ENCODE measurements at regions not wholly inside any gene's neighbourhood (a gene's known extent, or its start where the extent isn't known, plus 50 kb on each side); places are given as distances from the start of the nearest gene placed in this dataset.

- Histone ChIP-seq H3K4me1 (no peaks in the 10 kb centered on the region), H3K9me3 (peaks cover 7% of the 10 kb centered on the region; the same call in 1 of the 2 replicates), H3K9ac (no peak overlapping the region), H3K27ac (no peak overlapping the region), H3K4me2 (no peak overlapping the region), H3K27me3 (no peaks in the 10 kb centered on the region), H3K36me3 (no peaks in the 10 kb centered on the region), H3K4me3 (no peak overlapping the region), H4K20me1 (no peaks in the 10 kb centered on the region)
- no peak for TF ChIP-seq Cebpa-rat (IDR thresholded peaks at IDR 0.05)
Measured at GRCh38 chr5:74342182-74342581, 298.3 kb downstream of the ENC1 start.

GRCh38 chr5:74341221-74341620, 299.3 kb downstream of the ENC1 start:
- no peak overlapping the region for H3K27ac ChIP-seq
- H3K9me3 ChIP-seq, result peaks cover 10% of the 10 kb centered on the region; the same call in 1 of the 2 replicates
- H3K4me2 ChIP-seq, result no peak overlapping the region
- H3K36me3 ChIP-seq, result no peaks in the 10 kb centered on the region
- H4K20me1 ChIP-seq, result no peaks in the 10 kb centered on the region
- H3K9ac ChIP-seq, result no peak overlapping the region
- no peak for TF ChIP-seq Cebpa-rat (IDR thresholded peaks at IDR 0.05)
- H3K4me3 ChIP-seq, result no peak overlapping the region
- H3K27me3 ChIP-seq, result no peaks in the 10 kb centered on the region
- H3K4me1 ChIP-seq, result no peaks in the 10 kb centered on the region

- H3K9me3 ChIP-seq, result peaks cover 10% of the 10 kb centered on the region; the same call in 1 of the 2 replicates
- H3K9ac ChIP-seq, result no peak overlapping the region
- no peaks in the 10 kb centered on the region for H4K20me1 ChIP-seq
- H3K4me3 ChIP-seq, result no peak overlapping the region
- no peak for TF ChIP-seq Cebpa-rat (IDR thresholded peaks at IDR 0.05)
- no peaks in the 10 kb centered on the region for H3K36me3 ChIP-seq
- H3K27me3 ChIP-seq, result no peaks in the 10 kb centered on the region
- no peak overlapping the region for H3K4me2 ChIP-seq
- H3K4me1 ChIP-seq, result no peaks in the 10 kb centered on the region
- H3K27ac ChIP-seq, result no peak overlapping the region
Measured at GRCh38 chr5:74340476-74340875, 300.1 kb downstream of the ENC1 start.

- H3K4me2 ChIP-seq, result no peak overlapping the region
- no peaks in the 10 kb centered on the region for H3K27me3 ChIP-seq
- no peak for TF ChIP-seq Cebpa-rat (IDR thresholded peaks at IDR 0.05)
- H3K9ac ChIP-seq, result no peak overlapping the region
- no peak overlapping the region for H3K4me3 ChIP-seq
- H3K9me3 ChIP-seq, result peaks cover 10% of the 10 kb centered on the region; the same call in 1 of the 2 replicates
- no peaks in the 10 kb centered on the region for H3K36me3 ChIP-seq
- H3K27ac ChIP-seq, result no peak overlapping the region
- H3K4me1 ChIP-seq, result no peaks in the 10 kb centered on the region
- no peaks in the 10 kb centered on the region for H4K20me1 ChIP-seq
Measured at GRCh38 chr5:74337984-74338310, 302.6 kb downstream of the ENC1 start.

- H3K27ac ChIP-seq, result no peak overlapping the region
- no peak overlapping the region for H3K4me3 ChIP-seq
- H3K9ac ChIP-seq, result no peak overlapping the region
- no peak overlapping the region for H3K4me2 ChIP-seq
- no peak for TF ChIP-seq Cebpa-rat (IDR thresholded peaks at IDR 0.05)
- H4K20me1 ChIP-seq, result no peaks in the 10 kb centered on the region
- H3K36me3 ChIP-seq, result no peaks in the 10 kb centered on the region
- no peaks in the 10 kb centered on the region for H3K4me1 ChIP-seq
- no peaks in the 10 kb centered on the region for H3K27me3 ChIP-seq
- peaks cover 10% of the 10 kb centered on the region; the same call in 1 of the 2 replicates for H3K9me3 ChIP-seq
Measured at GRCh38 chr5:74337254-74337983, 303.1 kb downstream of the ENC1 start.

GRCh38 chr5:74336297-74336696, 304.2 kb downstream of the ENC1 start:
- no peak overlapping the region for H3K27ac ChIP-seq
- no peak overlapping the region for H3K9ac ChIP-seq
- H3K27me3 ChIP-seq, result no peaks in the 10 kb centered on the region
- no peak overlapping the region for H3K4me2 ChIP-seq
- H3K36me3 ChIP-seq, result no peaks in the 10 kb centered on the region
- peaks cover 10% of the 10 kb centered on the region; the same call in 1 of the 2 replicates for H3K9me3 ChIP-seq
- no peak overlapping the region for H3K4me3 ChIP-seq
- no peak for TF ChIP-seq Cebpa-rat (IDR thresholded peaks at IDR 0.05)
- H3K4me1 ChIP-seq, result no peaks in the 10 kb centered on the region
- H4K20me1 ChIP-seq, result no peaks in the 10 kb centered on the region

- TF ChIP-seq Cebpa-rat (IDR thresholded peaks at IDR 0.05), result no peak
- no peak overlapping the region for H3K27ac ChIP-seq
- H4K20me1 ChIP-seq, result no peaks in the 10 kb centered on the region
- no peak overlapping the region for H3K4me3 ChIP-seq
- H3K36me3 ChIP-seq, result no peaks in the 10 kb centered on the region
- no peak overlapping the region for H3K4me2 ChIP-seq
- H3K27me3 ChIP-seq, result no peaks in the 10 kb centered on the region
- no peaks in the 10 kb centered on the region for H3K4me1 ChIP-seq
- H3K9ac ChIP-seq, result no peak overlapping the region
- peaks cover 10% of the 10 kb centered on the region; the same call in 1 of the 2 replicates for H3K9me3 ChIP-seq
Measured at GRCh38 chr5:74334762-74335384, 305.7 kb downstream of the ENC1 start.

- H3K9me3 ChIP-seq, result peaks cover 10% of the 10 kb centered on the region; the same call in 1 of the 2 replicates
- H3K27ac ChIP-seq, result no peak overlapping the region
- no peaks in the 10 kb centered on the region for H3K4me1 ChIP-seq
- no peak for TF ChIP-seq Cebpa-rat (IDR thresholded peaks at IDR 0.05)
- no peaks in the 10 kb centered on the region for H3K27me3 ChIP-seq
- no peak overlapping the region for H3K4me2 ChIP-seq
- H3K36me3 ChIP-seq, result no peaks in the 10 kb centered on the region
- no peak overlapping the region for H3K4me3 ChIP-seq
- H3K9ac ChIP-seq, result no peak overlapping the region
- H4K20me1 ChIP-seq, result no peaks in the 10 kb centered on the region
Measured at GRCh38 chr5:74334062-74334761, 306.3 kb downstream of the ENC1 start.

GRCh38 chr5:74333430-74333829, 307.1 kb downstream of the ENC1 start:
- TF ChIP-seq Cebpa-rat (IDR thresholded peaks at IDR 0.05), result no peak
- Histone ChIP-seq H4K20me1 (no peaks in the 10 kb centered on the region), H3K9me3 (peaks cover 10% of the 10 kb centered on the region; the same call in 1 of the 2 replicates), H3K4me1 (no peaks in the 10 kb centered on the region), H3K27me3 (no peaks in the 10 kb centered on the region), H3K4me3 (no peak overlapping the region), H3K9ac (no peak overlapping the region), H3K36me3 (no peaks in the 10 kb centered on the region), H3K27ac (no peak overlapping the region), H3K4me2 (no peak overlapping the region)

GRCh38 chr5:74332682-74333081, 307.8 kb downstream of the ENC1 start:
- no peak for TF ChIP-seq Cebpa-rat (IDR thresholded peaks at IDR 0.05)
- Histone ChIP-seq H4K20me1 (no peaks in the 10 kb centered on the region), H3K27ac (no peak overlapping the region), H3K4me1 (peaks cover under 1% of the 10 kb centered on the region), H3K4me2 (no peak overlapping the region), H3K4me3 (no peak overlapping the region), H3K36me3 (no peaks in the 10 kb centered on the region), H3K9me3 (peaks cover 8% of the 10 kb centered on the region; the same call in 1 of the 2 replicates), H3K9ac (no peak overlapping the region), H3K27me3 (no peaks in the 10 kb centered on the region)
